GM19452 (cell line): ENCODE measurements at regions not wholly inside any gene's neighbourhood (a gene's known extent, or its start where the extent isn't known, plus 50 kb on each side); places are given as distances from the start of the nearest gene placed in this dataset.
"Not testable (repeated sequence)": the region's sequence is repeated elsewhere in the genome, so short reads cannot be mapped to it uniquely, and the experiment has no call there.

Source experiments
- ATAC-seq: cut with Tn5 transposase; IDR thresholded peaks from one replicate; pipeline ENCODE4 v1.9.1; 2021; ENCODE audit not compliant: unreplicated experiment

GRCh38 chr7:69182596-69183467 lies 415.4 kb upstream of the AUTS2 start:
- ATAC-seq: no peak

- no peak for ATAC-seq
Measured at GRCh38 chr7:69184339-69184738, 413.9 kb upstream of the AUTS2 start.

GRCh38 chr7:69185170-69185569 lies 413.1 kb upstream of the AUTS2 start:
- no peak for ATAC-seq

GRCh38 chr7:69186974-69187373 lies 411.3 kb upstream of the AUTS2 start:
- ATAC-seq: no peak

GRCh38 chr7:69187824-69188333 lies 410.4 kb upstream of the AUTS2 start:
- ATAC-seq: no peak

GRCh38 chr7:69189406-69189805 lies 408.9 kb upstream of the AUTS2 start:
- ATAC-seq: no peak

GRCh38 chr7:69190025-69190424 lies 408.2 kb upstream of the AUTS2 start:
- ATAC-seq: no peak

- no peak for ATAC-seq
Measured at GRCh38 chr7:69190763-69191162, 407.5 kb upstream of the AUTS2 start.

GRCh38 chr7:69192134-69192533 lies 406.1 kb upstream of the AUTS2 start:
- no peak for ATAC-seq

- no peak for ATAC-seq
Measured at GRCh38 chr7:69193061-69193460, 405.2 kb upstream of the AUTS2 start.

GRCh38 chr7:69196593-69196992 lies 401.7 kb upstream of the AUTS2 start:
- no peak for ATAC-seq

- no peak for ATAC-seq
Measured at GRCh38 chr7:69198250-69198649, 400.0 kb upstream of the AUTS2 start.

GRCh38 chr7:69199041-69199440 lies 399.2 kb upstream of the AUTS2 start:
- no peak for ATAC-seq

GRCh38 chr7:69199661-69200060 lies 398.6 kb upstream of the AUTS2 start:
- ATAC-seq: no peak

- ATAC-seq: no peak
Measured at GRCh38 chr7:69203871-69204270, 394.4 kb upstream of the AUTS2 start.

GRCh38 chr7:69204943-69205342 lies 393.3 kb upstream of the AUTS2 start:
- ATAC-seq: no peak

- no peak for ATAC-seq
Measured at GRCh38 chr7:69205581-69205980, 392.7 kb upstream of the AUTS2 start.

- ATAC-seq: no peak
Measured at GRCh38 chr7:69208276-69208675, 390.0 kb upstream of the AUTS2 start.

GRCh38 chr7:69208848-69209247 lies 389.4 kb upstream of the AUTS2 start:
- ATAC-seq: no peak

- ATAC-seq: no peak
Measured at GRCh38 chr7:69211336-69211735, 386.9 kb upstream of the AUTS2 start.

GRCh38 chr7:69211739-69212138 lies 386.5 kb upstream of the AUTS2 start:
- no peak for ATAC-seq

- ATAC-seq: no peak
Measured at GRCh38 chr7:69213878-69214277, 384.4 kb upstream of the AUTS2 start.

- ATAC-seq: not testable (repeated sequence)
Measured at GRCh38 chr7:69215516-69215915, 382.8 kb upstream of the AUTS2 start.
